ENCODE measurements at regions not wholly inside any gene's neighbourhood (a gene's known extent, or its start where the extent isn't known, plus 50 kb on each side); places are given as distances from the start of the nearest gene placed in this dataset.

- Histone ChIP-seq H3K27ac (no peak overlapping the region), H3K4me3 (no peak overlapping the region), H3K36me3 (ENCODE audit: low read depth, missing control alignments) (no peaks in the 10 kb centered on the region), H3K9me3 (no peaks in the 10 kb centered on the region), H3K27me3 (no peaks in the 10 kb centered on the region), H3K4me1 (no peaks in the 10 kb centered on the region)
- intact Hi-C loops (cut with DNase I; ENCODE audit: low total_unique reads) = no loop called here
- 42 to 55% methylated on average over 4 of the region's 4 CpGs for WGBS, 2 donors
- TF ChIP-seq, protein P1, sequence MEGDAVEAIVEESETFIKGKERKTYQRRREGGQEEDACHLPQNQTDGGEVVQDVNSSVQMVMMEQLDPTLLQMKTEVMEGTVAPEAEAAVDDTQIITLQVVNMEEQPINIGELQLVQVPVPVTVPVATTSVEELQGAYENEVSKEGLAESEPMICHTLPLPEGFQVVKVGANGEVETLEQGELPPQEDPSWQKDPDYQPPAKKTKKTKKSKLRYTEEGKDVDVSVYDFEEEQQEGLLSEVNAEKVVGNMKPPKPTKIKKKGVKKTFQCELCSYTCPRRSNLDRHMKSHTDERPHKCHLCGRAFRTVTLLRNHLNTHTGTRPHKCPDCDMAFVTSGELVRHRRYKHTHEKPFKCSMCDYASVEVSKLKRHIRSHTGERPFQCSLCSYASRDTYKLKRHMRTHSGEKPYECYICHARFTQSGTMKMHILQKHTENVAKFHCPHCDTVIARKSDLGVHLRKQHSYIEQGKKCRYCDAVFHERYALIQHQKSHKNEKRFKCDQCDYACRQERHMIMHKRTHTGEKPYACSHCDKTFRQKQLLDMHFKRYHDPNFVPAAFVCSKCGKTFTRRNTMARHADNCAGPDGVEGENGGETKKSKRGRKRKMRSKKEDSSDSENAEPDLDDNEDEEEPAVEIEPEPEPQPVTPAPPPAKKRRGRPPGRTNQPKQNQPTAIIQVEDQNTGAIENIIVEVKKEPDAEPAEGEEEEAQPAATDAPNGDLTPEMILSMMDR (IDR thresholded peaks at IDR 0.05) = no peak
- TF ChIP-seq POLR2A (IDR thresholded peaks at IDR 0.05) = no peak
- DNase-seq = no peak
Measured at GRCh38 chr1:5161372-5161771, 507.0 kb downstream of the AJAP1 start.

DNA sequence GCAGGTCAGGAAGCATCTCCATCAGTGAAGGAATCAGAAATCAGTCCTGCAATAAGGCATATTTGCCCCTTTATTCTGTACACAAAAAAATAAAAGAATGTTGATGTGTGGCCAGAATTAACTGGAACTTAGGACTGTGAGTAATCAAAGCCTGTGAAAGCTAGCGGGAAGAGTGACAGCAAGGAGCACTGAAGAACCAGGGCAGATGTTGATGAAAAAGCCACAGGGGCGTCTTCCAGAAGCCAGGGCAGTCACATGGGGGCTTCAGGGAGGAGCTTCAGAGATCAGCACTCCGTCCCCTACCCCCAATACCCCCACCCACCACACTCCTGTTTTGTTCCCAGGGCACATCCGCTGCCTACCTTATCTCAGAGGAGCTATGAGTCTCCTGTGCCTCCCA is 502.8 kb downstream of the AJAP1 start:
- WGBS, 2 donors = 70 to 76% methylated on average over 4 of the region's 4 CpGs
- no peak overlapping the region for H3K4me3 ChIP-seq
- no peaks in the 10 kb centered on the region for H3K9me3 ChIP-seq
- H3K36me3 ChIP-seq (ENCODE audit: low read depth, missing control alignments) = no peaks in the 10 kb centered on the region
- no peak for DNase-seq
- H3K4me1 ChIP-seq = no peaks in the 10 kb centered on the region
- H3K27ac ChIP-seq = no peak overlapping the region
- intact Hi-C loops (cut with DNase I; ENCODE audit: low total_unique reads) = no loop called here
- TF ChIP-seq POLR2A (IDR thresholded peaks at IDR 0.05) = no peak
- TF ChIP-seq, protein P1 (IDR thresholded peaks at IDR 0.05) = no peak
- no peaks in the 10 kb centered on the region for H3K27me3 ChIP-seq

DNA sequence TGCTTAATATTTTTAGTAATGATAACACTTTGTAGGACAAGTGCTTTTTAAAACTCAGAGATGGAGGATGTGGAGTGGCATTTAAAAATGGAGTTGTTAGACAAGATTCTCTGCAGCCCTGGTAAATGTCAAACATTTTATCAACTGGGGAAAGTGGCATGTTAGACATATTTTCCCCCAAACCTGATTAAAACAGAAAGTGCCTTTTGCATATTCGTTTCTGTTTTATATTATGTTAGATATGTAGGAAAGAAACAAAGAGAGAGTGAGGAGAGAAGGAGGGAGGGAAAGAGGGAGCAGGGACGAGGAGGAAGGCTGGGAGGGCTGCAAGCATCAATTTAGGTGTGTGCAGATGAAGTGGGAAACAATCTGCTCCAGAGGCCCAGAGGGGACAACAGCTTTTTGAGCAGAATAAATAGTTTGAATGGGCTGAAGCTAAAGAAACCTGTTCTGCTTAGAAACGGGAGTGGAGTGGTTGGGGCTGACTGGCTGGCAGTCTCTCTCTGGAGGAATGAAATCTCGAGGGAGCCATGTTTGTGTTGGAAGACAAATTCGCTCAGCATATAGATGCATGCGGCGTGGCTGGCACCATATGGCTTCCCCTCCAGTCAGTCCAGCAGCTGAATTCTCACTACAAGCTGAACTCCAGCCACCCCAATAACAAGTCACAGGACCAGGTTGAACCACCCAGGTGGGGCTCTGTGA is 502.2 kb downstream of the AJAP1 start:
- 67 to 70% methylated on average over 7 of the region's 7 CpGs for WGBS, 2 donors
- Histone ChIP-seq H3K9me3 (no peaks in the 10 kb centered on the region), H3K27ac (no peak overlapping the region), H3K36me3 (ENCODE audit: low read depth, missing control alignments) (no peaks in the 10 kb centered on the region), H3K27me3 (no peaks in the 10 kb centered on the region), H3K4me1 (no peaks in the 10 kb centered on the region), H3K4me3 (no peak overlapping the region)
- intact Hi-C loops (cut with DNase I; ENCODE audit: low total_unique reads) = no loop called here
- no peak for DNase-seq
- no peak for TF ChIP-seq POLR2A (IDR thresholded peaks at IDR 0.05)
- TF ChIP-seq, protein P1 (IDR thresholded peaks at IDR 0.05) = no peak

GRCh38 chr1:5151511-5151910 is 497.1 kb downstream of the AJAP1 start:
- no peaks in the 10 kb centered on the region for H3K9me3 ChIP-seq
- H3K4me3 ChIP-seq = no peak overlapping the region
- no peaks in the 10 kb centered on the region for H3K4me1 ChIP-seq
- 74 to 90% methylated on average over 8 to 9 of the region's 9 CpGs for WGBS, 2 donors
- H3K27me3 ChIP-seq = no peaks in the 10 kb centered on the region
- intact Hi-C loops (cut with DNase I; ENCODE audit: low total_unique reads) = no loop called here
- no peak for DNase-seq
- H3K27ac ChIP-seq = no peak overlapping the region
- no peaks in the 10 kb centered on the region for H3K36me3 ChIP-seq (ENCODE audit: low read depth, missing control alignments)
- TF ChIP-seq POLR2A (IDR thresholded peaks at IDR 0.05) = no peak
- TF ChIP-seq, protein P1 (IDR thresholded peaks at IDR 0.05) = no peak

DNA sequence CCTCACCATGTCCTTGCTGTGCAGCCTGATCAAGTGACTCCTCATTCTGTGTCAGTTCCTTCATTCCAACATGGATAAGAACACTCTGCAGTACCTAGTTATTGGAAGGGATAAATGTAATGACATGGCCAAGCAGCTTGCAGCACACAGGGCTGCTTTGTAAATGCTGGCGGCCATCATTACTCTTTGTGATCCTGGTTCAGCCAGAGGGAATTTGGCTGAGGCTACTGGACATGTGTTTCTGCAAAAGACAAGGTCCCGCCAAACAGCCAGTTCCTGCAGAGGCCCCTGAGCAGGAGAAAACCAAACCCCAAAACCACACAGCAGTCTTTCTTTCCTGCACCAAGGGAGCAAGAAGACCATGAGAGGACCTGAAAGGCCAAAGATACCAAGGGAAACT is 495.8 kb downstream of the AJAP1 start:
- no peaks in the 10 kb centered on the region for H3K9me3 ChIP-seq
- no peaks in the 10 kb centered on the region for H3K36me3 ChIP-seq (ENCODE audit: low read depth, missing control alignments)
- 78 to 93% methylated on average over 2 of the region's 2 CpGs for WGBS, 2 donors
- H3K4me1 ChIP-seq = no peaks in the 10 kb centered on the region
- no peak overlapping the region for H3K27ac ChIP-seq
- no peak for TF ChIP-seq POLR2A (IDR thresholded peaks at IDR 0.05)
- TF ChIP-seq, protein P1 (IDR thresholded peaks at IDR 0.05) = no peak
- DNase-seq = no peak
- no peak overlapping the region for H3K4me3 ChIP-seq
- intact Hi-C loops (cut with DNase I; ENCODE audit: low total_unique reads) = no loop called here
- no peaks in the 10 kb centered on the region for H3K27me3 ChIP-seq
